GM20000 (cell line): ENCODE measurements at regions not wholly inside any gene's neighbourhood (a gene's known extent, or its start where the extent isn't known, plus 50 kb on each side); places are given as distances from the start of the nearest gene placed in this dataset.

Source experiments
- DNase-seq: peaks from one replicate; pipeline ENCODE4 v3.0.0; 2012; ENCODE audit warnings: low spot score
- TF ChIP-seq, protein P1 (sequence below): IDR thresholded peaks from 2 replicates; pipeline ENCODE4 v1.5.1; 2012; ENCODE audit warnings: mild to moderate bottlenecking, control low read depth; ENCODE audit errors: extremely low read depth, missing control alignments

DNA sequence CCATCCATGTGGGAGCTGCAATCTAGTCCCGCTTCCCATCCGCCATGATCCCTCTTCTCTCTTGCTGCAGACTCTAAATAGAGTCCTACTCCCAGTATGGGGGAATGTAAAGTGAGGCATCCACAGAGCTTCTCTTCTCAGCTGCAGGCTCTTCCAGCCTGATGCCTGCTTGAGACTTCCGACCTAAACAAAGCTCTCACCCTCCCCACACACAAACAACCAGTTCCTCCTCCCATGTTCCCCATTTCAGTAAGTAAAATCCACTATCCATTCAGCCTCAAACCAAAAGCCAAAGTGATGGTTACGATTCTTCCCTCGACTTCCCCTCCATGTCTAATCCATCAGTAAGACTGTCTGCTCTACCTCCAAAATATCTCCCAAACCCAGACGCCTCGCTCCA lies 108.2 kb upstream of the NFE2L3 start:
- TF ChIP-seq, protein P1, sequence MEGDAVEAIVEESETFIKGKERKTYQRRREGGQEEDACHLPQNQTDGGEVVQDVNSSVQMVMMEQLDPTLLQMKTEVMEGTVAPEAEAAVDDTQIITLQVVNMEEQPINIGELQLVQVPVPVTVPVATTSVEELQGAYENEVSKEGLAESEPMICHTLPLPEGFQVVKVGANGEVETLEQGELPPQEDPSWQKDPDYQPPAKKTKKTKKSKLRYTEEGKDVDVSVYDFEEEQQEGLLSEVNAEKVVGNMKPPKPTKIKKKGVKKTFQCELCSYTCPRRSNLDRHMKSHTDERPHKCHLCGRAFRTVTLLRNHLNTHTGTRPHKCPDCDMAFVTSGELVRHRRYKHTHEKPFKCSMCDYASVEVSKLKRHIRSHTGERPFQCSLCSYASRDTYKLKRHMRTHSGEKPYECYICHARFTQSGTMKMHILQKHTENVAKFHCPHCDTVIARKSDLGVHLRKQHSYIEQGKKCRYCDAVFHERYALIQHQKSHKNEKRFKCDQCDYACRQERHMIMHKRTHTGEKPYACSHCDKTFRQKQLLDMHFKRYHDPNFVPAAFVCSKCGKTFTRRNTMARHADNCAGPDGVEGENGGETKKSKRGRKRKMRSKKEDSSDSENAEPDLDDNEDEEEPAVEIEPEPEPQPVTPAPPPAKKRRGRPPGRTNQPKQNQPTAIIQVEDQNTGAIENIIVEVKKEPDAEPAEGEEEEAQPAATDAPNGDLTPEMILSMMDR: no peak
- no peak for DNase-seq

DNA sequence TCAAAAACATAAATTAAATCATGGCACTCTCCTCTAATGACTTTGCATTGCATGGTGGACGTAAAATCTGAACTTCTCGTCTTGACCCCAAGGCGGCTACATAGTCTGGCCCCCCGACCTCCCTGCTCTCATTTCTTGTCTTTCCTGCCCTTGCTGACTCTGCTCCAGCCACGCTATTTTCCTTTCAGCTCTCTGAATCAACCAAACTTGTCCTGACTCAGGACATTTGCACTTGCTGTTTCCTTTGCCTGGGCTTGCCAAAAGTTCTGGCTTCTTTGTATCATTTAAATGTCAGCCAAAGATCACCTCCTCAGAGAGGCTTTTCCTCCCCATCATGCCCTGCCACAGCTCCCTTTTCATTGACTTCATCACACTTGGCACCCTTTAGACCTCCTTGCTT lies 107.7 kb upstream of the NFE2L3 start:
- DNase-seq: no peak
- TF ChIP-seq, protein P1: no peak

DNA sequence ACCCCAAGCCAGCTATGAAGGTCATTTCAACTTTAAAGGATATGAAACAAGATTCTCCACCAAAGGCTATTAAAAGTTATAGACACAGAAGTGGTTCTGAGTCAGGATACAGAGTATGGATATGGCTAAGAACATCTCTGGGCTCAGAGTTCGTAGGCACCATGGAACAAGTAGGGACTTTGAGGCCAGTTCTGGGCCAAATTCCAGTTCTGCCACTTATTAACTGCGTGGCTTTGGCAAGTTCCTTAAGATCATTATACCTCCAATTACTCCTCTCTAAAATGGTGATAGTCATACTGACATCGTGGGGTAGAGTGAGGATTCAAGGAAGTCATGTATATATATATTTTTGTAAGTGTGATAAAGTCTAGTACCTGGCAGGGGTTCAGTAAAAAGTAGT lies 105.8 kb upstream of the NFE2L3 start:
- TF ChIP-seq, protein P1: no peak
- DNase-seq: no peak

DNA sequence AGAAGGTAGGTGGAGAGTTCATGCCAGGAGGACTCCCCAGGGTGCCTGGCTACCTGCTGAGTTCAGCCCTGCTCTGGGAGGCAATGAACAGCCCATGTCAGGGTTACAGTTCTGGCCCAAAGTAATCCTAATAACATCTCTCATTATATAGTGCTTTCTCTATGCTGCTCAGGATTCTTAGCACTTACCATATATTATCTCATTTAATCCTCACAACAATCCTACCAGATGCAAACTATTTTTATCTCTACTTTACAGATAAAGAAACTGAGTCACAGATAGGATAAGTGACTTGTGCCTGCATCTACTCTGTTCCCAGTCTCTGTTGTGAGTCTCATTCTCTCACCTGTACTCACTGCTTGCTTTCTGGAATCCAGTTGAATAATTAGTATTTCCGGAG lies 105.1 kb upstream of the NFE2L3 start:
- DNase-seq: no peak
- TF ChIP-seq, protein P1: no peak

DNA sequence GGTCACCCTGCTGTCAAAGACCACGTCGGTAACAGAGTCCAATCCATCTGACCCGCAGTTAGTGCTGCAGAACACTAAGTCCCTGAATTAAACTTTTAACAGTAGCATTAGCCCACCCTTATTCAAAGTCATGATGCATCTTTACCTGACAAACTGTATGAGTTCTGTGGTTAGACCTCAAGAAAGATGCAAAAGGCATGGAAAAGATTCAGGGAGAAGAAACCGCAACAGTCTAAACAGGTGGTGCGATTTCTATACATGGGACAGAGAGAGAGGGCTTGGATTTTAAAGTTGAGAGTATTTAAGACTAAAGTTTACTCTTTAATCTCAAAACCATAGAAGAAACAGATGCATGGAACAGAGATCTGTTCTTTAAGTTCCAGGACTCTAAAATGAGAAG lies 103.3 kb upstream of the NFE2L3 start:
- DNase-seq: no peak
- TF ChIP-seq, protein P1: no peak

DNA sequence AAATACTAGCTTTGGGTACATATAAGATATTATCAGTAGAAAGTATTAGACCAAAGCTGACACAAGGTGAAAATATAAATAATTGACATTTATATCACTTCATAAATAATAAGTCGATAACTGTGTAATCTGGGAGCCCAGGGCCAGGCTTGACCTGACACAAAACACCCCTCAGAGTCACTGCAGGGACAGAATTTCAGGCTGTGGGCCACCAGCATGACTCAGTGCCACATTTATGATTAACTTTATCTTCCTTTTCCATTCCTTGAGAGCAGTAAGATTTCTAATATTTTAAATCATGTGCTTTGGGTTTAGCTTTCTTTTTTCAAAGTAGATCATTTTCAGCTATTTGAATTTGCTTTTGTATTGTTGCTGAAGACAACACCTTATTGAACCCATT lies 102.9 kb upstream of the NFE2L3 start:
- DNase-seq: no peak
- TF ChIP-seq, protein P1: no peak

DNA sequence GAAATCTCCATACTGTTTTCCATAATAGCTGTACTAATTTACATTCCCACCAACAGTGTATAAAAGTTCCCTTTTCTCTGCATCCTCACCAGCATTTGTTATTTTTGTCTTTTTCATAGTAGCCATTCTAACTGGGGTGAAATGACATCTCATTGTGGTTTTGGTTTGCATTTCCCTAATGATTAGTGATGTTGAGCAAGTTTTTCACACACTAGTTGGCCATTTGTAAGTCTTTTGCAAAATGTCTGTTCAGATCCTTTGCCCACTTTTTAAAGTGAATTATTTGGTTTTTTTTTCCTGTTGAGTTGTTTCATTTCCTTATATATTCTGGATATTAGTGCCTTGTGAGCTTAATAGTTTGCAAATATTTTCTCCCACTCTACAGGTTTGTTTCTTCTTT lies 101.0 kb upstream of the NFE2L3 start:
- no peak for DNase-seq
- TF ChIP-seq, protein P1: no peak
